ENCODE measurements at regions not wholly inside any gene's neighbourhood (a gene's known extent, or its start where the extent isn't known, plus 50 kb on each side); places are given as distances from the start of the nearest gene placed in this dataset.

GRCh38 chr2:167692936-167693335 lies 554.5 kb downstream of the STK39 start:
- Histone ChIP-seq H3K9ac (no peak overlapping the region), H3K4me1 (ENCODE audit: control insufficient read depth in 1 of 2, insufficient read depth in 2 of 2, low read depth in 1 of 2, low read length in 1 of 2) (no peaks in the 10 kb centered on the region), H3K79me2 (ENCODE audit: insufficient read depth) (no peaks in the 10 kb centered on the region), H3K27ac (ENCODE audit: low read depth in 2 of 2, low read length in 1 of 2) (no peak overlapping the region), H2AFZ (ENCODE audit: low read depth) (no peak overlapping the region), H3K9me3 (no peaks in the 10 kb centered on the region), H3K4me3 (ENCODE audit: low read depth in 2 of 2, low read length in 1 of 2) (no peak overlapping the region), H3K27me3 (ENCODE audit: insufficient read depth) (no peaks in the 10 kb centered on the region), H3K4me2 (no peak overlapping the region), H4K20me1 (ENCODE audit: insufficient read depth) (no peaks in the 10 kb centered on the region), H3K36me3 (replicated peaks in 1 of 2; ENCODE audit: control insufficient read depth in 1 of 2, insufficient read depth in 2 of 2, low read length in 1 of 2) (no peaks in the 10 kb centered on the region), H3K9me2 (no peaks in the 10 kb centered on the region), H3F3A (replicated peaks; ENCODE audit: insufficient read depth) (no peaks in the 10 kb centered on the region)
- no peak for TF ChIP-seq RXRA (IDR thresholded peaks at IDR 0.05; ENCODE audit: borderline replicate concordance, low read depth)
- TF ChIP-seq MEF2A (IDR thresholded peaks at IDR 0.05; ENCODE audit: borderline replicate concordance, low read depth): no peak
- no peak for TF ChIP-seq NRF1 (IDR thresholded peaks at IDR 0.05; ENCODE audit: low read depth, low read length)
- DNase-seq: no peak
- CTCF ChIA-PET: no interaction called here
- POLR2A ChIA-PET: no interaction called here
- WGBS (ENCODE audit: low lambda C conversion rate): 37% methylated on average over 2 of the region's 2 CpGs

DNA sequence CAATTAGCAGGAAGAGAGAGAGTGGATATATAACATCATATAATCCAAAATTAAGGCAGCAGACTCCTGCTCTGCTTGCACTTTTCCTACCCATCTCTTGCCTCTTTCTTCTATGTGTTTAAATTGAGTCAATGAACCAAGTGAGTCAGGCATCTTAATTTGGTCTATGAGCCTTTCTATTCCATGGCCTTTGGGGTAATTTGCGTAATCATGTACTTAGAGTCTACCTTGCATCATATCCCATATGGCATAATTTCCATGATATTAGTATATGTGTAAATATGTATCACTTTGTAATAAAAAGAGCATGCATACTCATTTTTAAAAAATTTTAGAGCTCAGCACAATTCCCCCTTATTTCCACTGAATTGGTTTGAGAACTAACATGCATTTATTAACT lies 555.2 kb downstream of the STK39 start:
- no peaks in the 10 kb centered on the region for H3K9me2 ChIP-seq
- POLR2A ChIA-PET: no interaction called here
- CTCF ChIA-PET: no interaction called here
- no peak overlapping the region for H3K4me2 ChIP-seq
- DNase-seq: no peak
- H3K79me2 ChIP-seq (ENCODE audit: insufficient read depth): no peaks in the 10 kb centered on the region
- TF ChIP-seq, protein P1, sequence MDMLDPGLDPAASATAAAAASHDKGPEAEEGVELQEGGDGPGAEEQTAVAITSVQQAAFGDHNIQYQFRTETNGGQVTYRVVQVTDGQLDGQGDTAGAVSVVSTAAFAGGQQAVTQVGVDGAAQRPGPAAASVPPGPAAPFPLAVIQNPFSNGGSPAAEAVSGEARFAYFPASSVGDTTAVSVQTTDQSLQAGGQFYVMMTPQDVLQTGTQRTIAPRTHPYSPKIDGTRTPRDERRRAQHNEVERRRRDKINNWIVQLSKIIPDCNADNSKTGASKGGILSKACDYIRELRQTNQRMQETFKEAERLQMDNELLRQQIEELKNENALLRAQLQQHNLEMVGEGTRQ (IDR thresholded peaks at IDR 0.05; ENCODE audit: borderline replicate concordance, low read depth, low read length): no peak
- TF ChIP-seq RCOR1 (IDR thresholded peaks at IDR 0.05; ENCODE audit: low read length) (no peak), TEAD4 (IDR thresholded peaks at IDR 0.05; ENCODE audit: borderline replicate concordance, insufficient read depth) (no peak), FOSL2 (IDR thresholded peaks at IDR 0.05; ENCODE audit: borderline replicate concordance, low read depth) (no peak), NFIC (IDR thresholded peaks at IDR 0.05; ENCODE audit: borderline replicate concordance) (no peak), FOXM1 (IDR thresholded peaks at IDR 0.05; ENCODE audit: low read depth) (no peak), JUND (IDR thresholded peaks at IDR 0.05) (no peak), EP300 (IDR thresholded peaks at IDR 0.05; ENCODE audit: borderline replicate concordance in 1 of 2, low read depth in 1 of 2, low read length in 1 of 2) (no peak), ELF1 (IDR thresholded peaks at IDR 0.05) (no peak)
- TF ChIP-seq, protein P2, sequence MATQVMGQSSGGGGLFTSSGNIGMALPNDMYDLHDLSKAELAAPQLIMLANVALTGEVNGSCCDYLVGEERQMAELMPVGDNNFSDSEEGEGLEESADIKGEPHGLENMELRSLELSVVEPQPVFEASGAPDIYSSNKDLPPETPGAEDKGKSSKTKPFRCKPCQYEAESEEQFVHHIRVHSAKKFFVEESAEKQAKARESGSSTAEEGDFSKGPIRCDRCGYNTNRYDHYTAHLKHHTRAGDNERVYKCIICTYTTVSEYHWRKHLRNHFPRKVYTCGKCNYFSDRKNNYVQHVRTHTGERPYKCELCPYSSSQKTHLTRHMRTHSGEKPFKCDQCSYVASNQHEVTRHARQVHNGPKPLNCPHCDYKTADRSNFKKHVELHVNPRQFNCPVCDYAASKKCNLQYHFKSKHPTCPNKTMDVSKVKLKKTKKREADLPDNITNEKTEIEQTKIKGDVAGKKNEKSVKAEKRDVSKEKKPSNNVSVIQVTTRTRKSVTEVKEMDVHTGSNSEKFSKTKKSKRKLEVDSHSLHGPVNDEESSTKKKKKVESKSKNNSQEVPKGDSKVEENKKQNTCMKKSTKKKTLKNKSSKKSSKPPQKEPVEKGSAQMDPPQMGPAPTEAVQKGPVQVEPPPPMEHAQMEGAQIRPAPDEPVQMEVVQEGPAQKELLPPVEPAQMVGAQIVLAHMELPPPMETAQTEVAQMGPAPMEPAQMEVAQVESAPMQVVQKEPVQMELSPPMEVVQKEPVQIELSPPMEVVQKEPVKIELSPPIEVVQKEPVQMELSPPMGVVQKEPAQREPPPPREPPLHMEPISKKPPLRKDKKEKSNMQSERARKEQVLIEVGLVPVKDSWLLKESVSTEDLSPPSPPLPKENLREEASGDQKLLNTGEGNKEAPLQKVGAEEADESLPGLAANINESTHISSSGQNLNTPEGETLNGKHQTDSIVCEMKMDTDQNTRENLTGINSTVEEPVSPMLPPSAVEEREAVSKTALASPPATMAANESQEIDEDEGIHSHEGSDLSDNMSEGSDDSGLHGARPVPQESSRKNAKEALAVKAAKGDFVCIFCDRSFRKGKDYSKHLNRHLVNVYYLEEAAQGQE (IDR thresholded peaks at IDR 0.05; ENCODE audit: low read depth, low read length): no peak
- H2AFZ ChIP-seq (ENCODE audit: low read depth): no peak overlapping the region
- H3K27ac ChIP-seq (ENCODE audit: low read depth in 2 of 2, low read length in 1 of 2): no peak overlapping the region
- 92% methylated on average over 1 of the region's 1 CpG for WGBS (ENCODE audit: low lambda C conversion rate)
- H3K9me3 ChIP-seq: no peaks in the 10 kb centered on the region
- H3F3A ChIP-seq (replicated peaks; ENCODE audit: insufficient read depth): no peaks in the 10 kb centered on the region
- H3K4me1 ChIP-seq (ENCODE audit: control insufficient read depth in 1 of 2, insufficient read depth in 2 of 2, low read depth in 1 of 2, low read length in 1 of 2): no peaks in the 10 kb centered on the region
- H3K9ac ChIP-seq: no peak overlapping the region
- H3K27me3 ChIP-seq (ENCODE audit: insufficient read depth): no peaks in the 10 kb centered on the region
- H3K4me3 ChIP-seq (ENCODE audit: low read depth in 2 of 2, low read length in 1 of 2): no peak overlapping the region
- no peaks in the 10 kb centered on the region for H4K20me1 ChIP-seq (ENCODE audit: insufficient read depth)
- no peaks in the 10 kb centered on the region for H3K36me3 ChIP-seq (replicated peaks in 1 of 2; ENCODE audit: control insufficient read depth in 1 of 2, insufficient read depth in 2 of 2, low read length in 1 of 2)

All from SK-N-SH (cell line).